Activated naive CD8-positive, alpha-beta T cell treated with anti-CD3 and anti-CD28 coated beads, Interleukin-2, amount 50 U/mL, for 16 hours (primary cell): ENCODE measurements at regions not wholly inside any gene's neighbourhood (a gene's known extent, or its start where the extent isn't known, plus 50 kb on each side); places are given as distances from the start of the nearest gene placed in this dataset.

Source experiments
- DNase-seq: peaks from one replicate; pipeline ENCODE4 v3.0.0-alpha.2; 2020; ENCODE audit warnings: low read depth, low spot score

DNA sequence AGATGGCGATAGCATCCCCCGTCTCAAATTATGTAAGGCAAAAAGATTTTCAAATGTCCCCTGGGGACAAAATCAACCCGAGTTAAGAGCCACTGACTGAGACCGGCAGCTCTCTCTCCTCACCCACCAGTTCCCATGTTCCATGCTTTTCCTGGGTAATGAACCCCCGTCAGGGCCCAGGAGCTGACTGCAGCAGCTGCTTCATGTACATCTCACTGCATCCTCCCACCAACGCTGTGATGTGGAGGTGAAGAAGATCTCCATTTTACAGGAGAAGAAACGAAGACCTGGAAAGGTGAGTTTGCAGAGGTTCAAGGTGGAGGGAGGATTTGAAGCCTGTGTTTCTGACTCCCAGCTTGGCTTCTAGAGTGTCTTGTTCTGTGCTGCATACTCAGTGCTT, 481.1 kb downstream of the MIAT start:
- DNase-seq = no peak

DNA sequence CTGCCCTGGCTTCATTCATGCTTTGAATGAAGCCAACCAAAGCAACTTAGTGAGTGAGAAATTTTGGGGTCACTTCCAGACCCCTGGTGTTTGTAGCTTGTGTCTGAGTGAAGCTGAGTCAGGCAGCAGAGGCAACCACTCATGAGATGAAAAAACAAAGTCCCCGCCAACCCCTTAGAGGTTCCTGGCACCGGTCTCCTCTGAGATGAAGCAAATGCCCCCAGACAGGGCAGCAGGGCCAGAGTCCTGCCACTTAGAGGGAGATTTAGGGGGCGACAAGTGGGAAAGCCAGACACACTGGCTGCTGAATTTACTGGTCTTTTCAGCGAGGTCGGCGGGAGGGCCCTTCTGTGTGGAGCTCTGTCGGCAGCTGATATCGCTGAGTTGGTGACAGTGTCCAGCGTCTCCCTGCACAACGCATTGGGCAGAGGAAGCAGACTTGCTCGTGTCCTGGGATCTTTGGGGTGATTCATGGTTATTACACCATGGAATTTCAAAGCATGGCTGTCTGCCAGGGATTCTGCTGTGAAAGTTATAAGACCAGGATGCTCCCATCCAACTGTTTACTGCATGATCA, 482.6 kb downstream of the MIAT start:
- DNase-seq = no peak

DNA sequence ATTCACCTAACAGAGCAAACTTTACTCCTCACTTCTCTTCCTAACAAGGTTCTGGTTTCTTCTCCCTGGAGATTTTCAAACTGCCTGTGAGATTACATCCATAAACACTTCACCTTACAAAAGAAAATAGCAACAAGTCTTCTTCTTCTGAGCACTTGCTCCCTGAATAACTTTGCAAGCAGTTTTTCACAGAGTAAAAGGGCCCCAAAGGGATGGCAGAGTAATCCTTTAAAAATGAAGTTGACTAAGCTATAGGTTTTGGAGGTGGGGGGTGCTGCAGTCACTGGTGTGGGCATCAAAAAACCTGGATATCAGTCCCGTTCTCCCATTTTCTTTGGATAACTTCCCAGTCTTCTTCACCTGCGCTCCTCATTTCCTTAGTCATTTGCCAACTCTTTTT, 484.9 kb downstream of the MIAT start:
- DNase-seq = no peak

DNA sequence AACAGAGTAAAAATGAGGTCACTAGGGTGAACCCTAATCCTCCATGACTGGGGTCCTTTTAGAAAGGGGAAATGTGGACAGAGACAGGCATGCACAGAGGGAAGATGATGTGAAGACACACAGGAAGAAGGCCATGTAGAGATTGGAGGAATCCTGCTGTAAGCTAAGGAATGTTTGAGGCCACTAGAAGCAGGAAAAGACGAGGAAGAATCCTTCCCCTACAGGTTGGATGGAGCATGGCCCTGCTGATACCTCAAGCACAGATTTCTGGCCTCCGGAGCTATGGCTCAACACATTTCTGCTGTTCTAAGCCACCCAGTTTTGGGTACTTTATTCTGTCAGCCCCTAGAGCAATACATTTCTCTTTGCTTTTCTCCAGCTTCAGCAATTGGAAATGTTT, 486.9 kb downstream of the MIAT start:
- DNase-seq = no peak

DNA sequence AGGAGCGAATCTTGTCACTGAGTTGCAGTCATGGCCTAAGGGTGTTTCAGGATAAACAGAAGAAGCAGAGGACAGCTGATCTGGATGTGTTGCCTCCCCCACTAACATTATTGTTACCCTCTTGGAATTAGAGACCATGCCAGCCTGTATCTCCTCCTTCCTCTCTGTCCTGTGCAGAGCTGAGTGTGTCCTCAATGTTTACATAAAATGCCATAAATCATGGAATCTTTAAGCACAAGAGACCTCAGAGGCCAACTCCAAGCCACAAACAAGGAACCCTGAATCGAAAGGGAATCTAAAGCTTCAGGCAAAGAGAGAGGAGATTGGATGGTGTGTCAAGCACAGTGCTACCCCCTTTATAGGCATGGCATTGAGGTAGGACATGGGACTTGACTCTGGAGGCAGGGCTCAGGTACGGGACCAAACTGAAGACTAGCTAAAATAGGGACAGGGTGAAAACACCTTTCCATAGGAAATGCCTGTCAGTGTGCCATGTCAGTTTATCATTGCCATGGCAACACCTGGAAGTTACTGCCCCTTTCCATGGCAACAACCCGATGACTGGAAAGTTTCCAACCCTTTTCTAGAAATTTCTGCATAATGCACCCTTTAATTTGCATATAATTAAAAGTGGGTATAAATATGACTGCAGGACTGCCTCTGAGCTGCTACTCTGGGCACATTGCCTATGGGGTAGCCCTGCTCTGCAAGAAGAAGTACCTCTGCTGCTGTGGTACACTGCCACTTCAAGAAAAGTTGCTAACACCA, 489.7 kb downstream of the MIAT start:
- DNase-seq = no peak

DNA sequence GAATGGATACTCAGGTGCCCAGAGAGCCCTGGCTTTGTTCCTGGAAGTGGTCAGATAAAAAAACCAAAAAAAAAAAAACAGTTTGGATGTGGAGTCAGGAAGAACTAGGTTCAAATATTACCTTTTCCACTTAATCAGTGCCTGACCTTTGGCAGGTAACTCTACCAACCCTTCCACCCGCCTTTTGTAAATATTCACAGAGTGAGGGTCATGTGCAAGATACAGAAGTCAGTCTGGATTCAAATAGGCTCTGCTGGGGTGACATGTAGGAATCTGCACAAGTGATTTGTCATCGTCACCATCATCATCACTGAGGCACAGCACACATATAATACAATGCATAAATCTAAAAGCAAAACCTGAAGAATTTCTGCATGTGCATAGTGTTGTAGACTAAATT, 490.7 kb downstream of the MIAT start:
- DNase-seq = no peak

DNA sequence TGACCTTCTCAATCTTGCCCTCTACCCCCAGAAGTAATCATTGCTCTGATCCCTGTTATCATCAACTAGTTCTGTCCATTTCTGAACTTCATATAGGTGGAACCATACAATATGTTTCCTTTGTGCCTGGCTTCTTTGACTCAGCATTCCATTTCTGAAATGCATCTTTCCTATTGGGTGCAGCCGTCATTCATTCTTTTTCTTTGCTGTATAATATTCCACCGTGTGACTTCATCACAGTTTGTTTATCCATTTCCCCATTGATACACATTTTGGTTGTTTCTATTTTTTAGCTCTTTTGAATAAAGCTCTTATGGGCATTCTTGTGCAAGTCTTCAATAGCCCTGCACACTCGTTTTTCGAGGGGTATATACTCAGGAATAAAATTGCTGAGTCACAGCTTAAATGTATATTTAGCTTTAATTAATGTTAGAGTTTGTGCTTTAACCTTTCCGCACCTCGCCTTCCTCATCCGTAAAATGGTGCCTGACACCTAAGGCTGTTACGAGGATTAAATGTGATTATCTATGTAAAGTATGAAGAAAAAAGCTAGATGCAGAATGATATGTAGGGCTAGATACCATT, 491.6 kb downstream of the MIAT start:
- DNase-seq = no peak

DNA sequence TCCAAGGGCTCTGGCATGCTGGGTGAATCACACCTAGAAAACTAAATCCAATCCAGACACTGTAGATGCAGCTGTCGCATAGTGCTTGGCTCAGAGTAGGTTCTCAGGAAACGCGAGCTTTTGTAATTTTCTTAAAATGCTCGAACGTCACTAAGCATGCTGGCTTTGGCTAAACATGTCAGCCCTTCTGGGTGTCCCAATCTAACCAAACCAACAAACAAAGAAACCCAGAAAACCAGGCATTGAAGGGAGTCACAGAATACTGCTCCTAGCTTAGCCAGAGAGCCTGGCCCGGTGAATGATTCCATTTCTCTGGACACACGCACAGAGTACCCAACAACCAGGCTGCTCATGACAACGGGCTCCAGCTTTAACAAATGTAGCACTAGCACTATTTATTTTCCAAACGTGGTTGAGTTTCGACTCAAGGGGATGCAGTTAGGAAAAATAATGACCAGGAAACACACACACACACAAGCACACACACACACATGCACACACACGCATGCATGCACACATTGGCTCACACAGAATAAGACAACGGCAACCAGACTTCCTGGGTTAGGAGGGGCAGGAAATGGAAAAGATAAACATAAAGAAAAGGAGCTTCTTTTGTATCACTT, 492.6 kb downstream of the MIAT start:
- no peak for DNase-seq

DNA sequence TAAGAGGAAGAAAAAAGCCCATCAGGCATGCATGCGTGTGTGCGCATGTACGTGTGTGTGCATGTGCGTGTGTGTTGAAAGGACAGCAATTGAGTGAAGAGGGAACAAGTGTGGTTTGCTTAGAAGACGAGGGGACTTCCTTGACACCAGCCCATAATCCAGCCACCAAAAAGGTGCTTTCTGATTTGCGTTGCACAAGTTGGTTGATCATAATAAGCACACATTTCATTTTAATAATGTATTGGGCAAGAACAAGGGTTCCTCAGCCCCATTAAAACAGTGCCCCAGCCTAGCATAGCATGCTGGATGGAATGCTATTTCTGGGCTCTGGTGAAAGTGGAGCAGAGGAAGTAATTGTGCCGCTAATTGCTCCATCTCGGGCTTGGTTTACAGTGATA, 493.2 kb downstream of the MIAT start:
- no peak for DNase-seq

DNA sequence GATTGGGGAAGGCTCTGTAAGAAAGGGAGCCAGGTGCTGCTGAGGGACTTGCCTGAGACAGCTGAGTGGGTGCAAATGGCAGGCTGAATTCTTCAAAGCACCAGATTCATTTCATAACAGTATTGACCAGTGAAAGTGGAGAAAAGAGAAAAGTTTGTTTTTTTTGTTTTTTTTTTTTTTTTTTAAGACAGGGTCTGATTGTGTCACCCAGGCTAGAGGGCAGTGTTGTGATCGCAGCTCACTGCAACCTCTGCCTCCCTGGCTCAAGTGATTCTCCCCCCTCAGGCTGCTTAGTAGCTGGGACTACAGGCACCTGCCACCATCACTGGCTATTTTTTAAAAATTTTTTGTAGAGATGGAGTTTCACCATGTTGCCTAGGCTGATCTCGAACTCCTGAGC, 494.0 kb downstream of the MIAT start:
- DNase-seq = no peak

DNA sequence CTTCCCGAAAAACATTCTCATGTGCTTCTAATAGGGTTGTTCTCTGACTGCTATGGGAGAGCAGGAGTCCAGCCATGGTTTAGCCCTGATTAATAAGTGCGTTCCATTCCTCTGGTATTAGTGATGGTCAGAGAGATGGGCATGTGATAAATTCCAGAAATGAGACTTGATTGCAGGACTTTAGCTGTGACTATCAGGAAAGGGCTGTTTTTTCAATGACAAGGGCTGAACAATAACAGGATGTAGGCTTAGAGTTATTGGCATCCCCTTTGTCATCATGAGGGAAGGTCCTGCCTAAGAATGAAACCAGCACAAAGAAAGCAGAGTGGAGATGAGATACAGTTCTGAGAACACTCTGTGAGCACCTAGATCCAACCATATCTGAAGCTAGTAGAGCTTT, 494.6 kb downstream of the MIAT start:
- no peak for DNase-seq

DNA sequence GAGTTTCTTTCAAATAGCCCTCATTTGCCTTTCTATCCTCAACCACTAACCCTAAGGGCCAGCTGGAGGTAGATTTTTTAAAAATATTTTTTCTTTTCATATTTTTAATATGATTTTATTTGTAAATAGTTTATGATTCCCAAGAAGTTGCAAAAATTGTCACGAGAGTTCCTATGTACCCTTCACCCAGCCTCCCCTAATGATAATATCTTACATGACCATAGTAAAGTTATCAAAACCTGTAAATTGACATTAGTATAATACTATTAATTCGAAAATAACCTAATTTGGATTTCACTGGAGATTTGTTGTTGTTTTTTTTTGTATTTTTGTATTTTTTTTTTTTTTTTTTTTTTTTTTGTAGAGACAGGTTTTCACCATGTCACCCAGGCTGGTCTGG, 495.5 kb downstream of the MIAT start:
- no peak for DNase-seq

DNA sequence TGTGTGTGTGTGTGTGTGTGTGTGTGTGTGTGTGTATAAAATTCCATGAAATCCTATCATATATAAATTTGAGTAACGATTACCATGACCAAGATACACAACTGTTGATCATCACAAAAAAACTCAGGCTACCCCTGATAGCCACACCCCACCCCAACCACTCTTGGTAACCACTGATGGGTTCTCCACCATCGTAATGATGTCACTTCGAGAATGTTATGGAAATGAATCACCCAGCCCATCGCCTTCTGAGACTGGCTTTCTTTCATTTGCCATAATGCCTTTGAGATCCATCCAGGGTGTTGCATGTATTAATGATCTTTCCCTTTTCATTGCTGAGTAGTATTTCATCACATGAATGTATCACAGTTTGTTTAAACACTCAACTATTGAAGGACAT, 496.0 kb downstream of the MIAT start:
- no peak for DNase-seq

DNA sequence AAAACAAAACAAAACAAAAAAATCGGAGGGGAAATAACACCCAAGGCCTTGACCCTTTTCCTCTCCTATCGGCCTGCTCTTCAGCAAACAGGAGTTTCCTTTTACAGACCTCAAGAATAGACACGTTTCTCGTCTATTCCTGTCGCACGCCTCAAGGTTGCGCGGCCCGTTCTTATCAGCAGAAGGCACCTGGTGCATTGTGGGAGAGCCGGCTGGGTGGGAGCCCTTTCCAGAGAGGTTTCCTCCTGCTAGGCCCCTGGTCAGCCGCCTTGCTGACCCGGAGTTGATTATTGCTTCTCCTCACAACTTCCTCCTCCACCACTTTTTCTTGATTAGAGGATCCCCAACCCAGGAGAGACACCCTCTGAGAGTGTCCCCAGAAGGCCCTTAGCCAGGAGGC, 497.3 kb downstream of the MIAT start:
- DNase-seq = no peak

DNA sequence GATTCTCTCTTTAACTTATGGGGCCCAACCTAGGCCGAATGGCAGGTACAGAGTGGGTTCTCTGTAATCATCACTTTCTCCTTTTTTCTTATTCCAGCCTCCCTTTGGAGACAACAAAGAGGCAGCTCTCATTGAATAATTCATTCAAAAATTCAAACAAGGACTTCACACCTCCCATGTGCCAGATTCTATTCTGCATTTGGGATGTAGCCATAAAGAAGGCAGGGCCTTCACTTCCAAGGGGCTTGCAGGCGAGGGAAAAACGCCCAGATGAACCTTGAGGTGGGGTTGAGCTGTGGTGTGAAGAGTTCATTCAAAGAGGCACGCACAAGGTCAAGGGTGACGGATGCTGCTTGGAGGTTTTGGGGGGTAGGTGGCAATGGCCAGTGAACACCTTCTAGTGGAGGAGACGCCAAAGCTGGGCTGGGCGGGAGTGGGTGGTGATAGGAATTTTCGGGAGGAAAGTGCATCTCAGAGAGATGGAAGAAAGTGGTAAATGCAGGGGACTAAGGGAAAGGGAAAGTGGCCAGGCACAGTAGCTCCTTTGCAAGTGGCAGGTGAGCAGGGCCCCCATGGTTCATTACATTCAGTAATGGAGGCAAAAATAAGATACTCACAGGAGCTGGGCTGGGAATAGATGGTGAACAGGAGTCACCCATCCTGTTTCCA, 499.6 kb downstream of the MIAT start:
- no peak for DNase-seq

DNA sequence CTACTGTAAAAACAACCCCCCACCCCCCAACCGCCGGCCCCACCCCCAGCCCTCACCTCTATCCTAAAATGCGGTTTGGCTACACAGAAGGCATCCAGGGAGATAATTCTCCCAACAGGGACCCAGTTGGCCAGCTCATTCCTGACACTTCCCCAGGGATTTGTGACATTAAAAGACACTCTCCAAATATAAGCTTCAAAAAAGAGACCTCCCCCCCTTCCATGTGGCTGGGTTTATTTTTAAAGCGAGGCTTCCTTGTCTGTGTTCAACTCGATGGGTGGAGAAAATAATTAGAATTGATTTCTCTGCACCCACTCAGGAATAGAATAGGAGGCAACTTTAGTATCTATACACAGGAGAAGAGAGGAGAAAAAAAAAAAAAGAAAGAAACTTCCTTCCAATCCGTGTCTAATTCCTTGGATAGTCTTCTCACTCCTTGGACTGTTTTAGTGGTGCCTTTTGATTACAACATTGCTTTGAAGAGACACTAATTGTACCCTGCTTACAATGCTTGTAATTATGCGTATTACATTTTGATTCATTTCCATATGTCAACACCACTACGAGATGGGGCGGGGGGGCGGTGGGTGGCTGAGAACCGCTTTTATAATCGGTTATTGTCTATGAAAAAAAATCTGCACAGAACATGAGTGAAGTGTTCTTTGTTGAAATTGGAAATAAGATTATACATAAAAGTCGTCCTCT, 500.4 kb downstream of the MIAT start:
- no peak for DNase-seq

DNA sequence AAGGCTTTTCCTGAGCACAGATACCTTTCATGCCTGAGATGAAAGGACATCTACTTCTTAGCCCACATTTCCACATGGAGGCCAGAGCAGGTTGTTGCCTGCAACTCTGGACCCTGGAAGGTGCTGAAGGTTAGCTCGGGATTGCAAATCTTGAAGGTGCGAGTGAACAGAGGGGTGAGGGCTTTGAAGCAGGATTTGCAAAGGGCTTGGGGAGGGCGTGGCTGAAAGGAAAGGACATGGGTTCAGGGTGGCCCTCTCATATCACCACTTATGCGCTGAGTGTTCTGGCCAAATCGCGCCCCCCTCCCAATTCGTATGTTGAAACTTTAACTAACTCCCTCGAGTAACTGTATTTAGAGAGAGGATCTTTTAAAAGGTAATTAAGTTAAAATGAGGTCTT, 501.6 kb downstream of the MIAT start:
- no peak for DNase-seq

DNA sequence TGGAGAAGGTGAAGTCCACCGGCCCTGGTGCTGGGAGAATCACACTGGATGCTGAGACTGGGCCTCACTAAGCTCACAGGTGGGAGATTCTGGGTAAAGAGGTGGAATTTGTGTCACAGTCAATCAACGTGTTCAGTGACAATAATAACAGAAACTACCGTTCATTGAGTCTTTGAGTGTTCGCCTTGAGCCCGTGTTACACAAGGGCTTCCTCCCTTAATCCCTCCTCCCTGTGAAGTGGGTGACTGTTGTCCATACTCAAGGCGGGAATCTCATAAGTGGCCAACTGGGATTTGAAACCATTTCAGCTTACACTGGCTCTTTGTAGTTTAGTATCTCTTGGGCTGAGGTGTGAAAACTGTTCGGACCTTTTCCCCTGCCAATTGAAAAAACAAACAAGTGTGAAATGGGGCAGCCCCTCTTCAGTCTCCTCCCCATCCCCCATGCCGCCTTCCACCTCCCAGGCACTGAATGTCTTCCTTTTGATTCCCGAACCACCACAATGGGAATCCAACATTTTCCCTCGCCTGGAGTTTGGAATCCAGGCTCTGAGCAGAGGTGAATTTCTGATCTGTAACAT, 502.4 kb downstream of the MIAT start:
- DNase-seq = no peak

DNA sequence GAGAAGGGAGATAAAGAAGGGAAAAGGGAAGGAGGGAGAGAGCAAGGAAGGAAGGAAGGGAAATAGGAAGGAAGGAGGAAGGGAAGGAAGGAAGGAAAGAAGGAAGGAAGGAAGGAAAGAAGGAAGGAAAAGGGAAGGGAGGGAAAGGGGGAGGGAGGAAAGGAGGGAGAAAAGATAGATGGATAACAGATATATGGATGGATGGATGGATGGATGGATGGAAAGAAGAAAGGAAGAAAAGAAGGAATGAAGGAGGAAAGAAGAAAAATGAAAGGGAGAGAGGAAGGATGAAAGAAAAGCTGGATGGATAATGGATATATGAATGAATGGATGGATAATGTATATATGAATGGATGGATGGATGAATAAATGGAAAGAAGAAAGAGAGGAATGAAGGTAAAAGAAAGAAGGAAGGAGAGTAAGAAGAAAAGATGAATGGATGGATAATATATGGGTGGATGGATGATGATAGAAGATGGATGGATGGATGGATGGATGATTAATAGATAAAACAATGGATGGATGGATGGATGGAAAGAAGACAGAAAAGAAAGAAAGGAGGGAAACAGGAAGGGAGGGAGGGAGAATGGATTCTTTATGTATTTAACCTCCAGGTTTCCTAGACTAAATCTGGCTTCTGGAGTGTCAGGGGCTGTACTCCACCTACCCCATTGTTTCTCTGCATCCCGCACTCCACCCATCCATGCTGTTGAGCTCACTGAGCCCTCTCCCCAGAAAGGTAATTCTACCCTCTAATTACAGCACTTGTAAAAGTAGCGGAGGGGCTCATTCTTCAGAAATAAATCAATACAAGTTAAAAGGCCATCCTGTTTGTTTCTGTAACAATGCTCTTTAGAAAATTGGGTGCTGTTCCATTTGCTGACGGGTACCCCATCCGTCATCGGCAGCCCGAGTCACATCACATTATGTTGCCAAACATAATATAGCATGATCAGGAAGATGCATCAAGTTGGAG, 506.1 kb downstream of the MIAT start:
- no peak for DNase-seq
